ENCODE measurements at regions not wholly inside any gene's neighbourhood (a gene's known extent, or its start where the extent isn't known, plus 50 kb on each side); places are given as distances from the start of the nearest gene placed in this dataset.

GRCh38 chr22:49600891-49601431 lies 226.7 kb downstream of the BRD1 start:
- no peak for DNase-seq

GRCh38 chr22:49600468-49600867 lies 227.2 kb downstream of the BRD1 start:
- DNase-seq = no peak

GRCh38 chr22:49599691-49600455 lies 227.8 kb downstream of the BRD1 start:
- no peak for DNase-seq

DNA sequence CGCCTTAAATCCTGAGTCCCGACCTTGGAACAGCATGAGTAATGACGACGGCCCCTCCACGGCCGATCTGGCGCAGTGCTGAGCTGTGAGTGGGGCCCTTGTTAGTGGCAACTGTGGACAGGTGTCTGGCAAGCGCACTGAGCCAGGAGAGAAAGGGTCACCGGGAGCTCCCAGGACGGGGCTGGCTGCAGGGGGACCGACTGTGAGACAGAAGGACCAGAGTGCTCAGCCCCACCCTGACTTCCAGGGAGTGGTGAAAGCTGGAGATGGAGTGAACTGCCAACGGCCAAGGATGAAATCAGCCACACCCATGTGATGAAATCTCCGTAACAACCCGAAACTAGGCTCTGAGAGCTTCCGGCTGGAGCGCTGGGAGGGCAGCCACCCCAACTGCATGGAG lies 228.6 kb downstream of the BRD1 start:
- DNase-seq = no peak

- no peak for DNase-seq
Measured at GRCh38 chr22:49598338-49598737, 229.3 kb downstream of the BRD1 start.

DNA sequence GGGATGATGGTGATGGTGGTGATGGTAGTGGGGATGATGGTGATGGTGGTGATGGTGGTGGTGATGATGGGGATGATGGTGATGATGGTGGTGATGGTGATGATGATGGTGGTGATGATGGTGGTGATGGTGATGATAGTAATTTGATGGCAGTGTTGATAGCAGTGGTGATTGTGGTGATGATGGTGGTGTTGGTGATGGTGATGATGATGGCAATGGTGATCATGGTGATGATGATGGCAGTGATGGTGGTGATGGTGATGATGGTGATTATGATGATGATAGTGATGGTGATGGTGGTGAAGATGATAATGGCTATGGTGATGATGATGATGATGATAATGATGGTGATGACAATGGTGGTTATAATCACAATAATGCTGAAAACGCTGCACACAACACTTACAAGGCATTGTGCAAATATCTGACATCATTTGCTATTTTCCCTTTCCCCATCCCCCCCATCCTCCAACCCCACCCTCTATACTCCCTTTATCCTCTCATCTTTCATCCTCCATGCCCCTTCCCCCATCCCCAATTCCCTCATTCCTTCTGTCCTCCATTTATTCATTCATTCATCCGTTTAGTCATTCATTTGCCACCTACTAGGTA lies 230.1 kb downstream of the BRD1 start:
- DNase-seq = no peak

GRCh38 chr22:49595465-49596078 lies 232.1 kb downstream of the BRD1 start:
- no peak for DNase-seq

DNA sequence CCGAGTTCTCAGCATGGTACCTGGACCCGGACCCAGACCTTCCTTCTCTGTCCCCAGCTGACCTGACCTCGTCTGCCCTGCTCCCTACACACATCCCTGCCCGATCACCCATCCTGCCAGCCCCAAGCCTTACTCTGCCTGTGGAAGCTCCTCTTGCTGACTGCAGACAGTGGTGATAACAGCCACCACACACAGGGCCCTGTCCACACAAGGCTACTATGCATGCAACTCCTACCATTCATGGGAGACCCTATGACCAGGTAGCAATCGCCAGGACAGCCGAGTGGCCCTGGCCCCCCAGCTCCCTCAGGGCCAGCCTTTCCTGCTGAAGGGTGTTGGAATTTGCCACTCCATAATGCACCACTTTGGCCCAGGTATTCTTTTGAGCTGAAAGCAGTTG lies 233.6 kb downstream of the BRD1 start:
- DNase-seq = no peak

DNA sequence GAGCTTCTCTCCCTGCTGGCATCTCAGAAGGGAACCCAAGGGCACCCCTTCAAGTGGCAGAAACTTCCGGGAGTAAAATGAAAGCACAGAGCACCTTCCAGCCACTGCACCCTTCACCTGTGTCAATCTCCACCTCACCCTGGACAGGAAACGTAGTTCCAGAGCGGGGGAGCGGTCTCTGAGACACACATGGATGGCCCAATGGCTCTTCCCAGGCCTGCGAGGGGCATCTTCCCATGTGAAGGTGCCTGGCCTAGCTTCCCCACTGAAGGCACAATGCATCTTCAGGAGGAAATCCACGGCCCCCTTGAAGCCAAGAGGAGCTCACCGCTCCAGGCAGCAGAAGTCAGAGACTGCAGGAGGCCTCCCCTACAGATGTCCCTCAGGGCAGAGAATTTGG lies 234.2 kb downstream of the BRD1 start:
- DNase-seq = no peak

DNA sequence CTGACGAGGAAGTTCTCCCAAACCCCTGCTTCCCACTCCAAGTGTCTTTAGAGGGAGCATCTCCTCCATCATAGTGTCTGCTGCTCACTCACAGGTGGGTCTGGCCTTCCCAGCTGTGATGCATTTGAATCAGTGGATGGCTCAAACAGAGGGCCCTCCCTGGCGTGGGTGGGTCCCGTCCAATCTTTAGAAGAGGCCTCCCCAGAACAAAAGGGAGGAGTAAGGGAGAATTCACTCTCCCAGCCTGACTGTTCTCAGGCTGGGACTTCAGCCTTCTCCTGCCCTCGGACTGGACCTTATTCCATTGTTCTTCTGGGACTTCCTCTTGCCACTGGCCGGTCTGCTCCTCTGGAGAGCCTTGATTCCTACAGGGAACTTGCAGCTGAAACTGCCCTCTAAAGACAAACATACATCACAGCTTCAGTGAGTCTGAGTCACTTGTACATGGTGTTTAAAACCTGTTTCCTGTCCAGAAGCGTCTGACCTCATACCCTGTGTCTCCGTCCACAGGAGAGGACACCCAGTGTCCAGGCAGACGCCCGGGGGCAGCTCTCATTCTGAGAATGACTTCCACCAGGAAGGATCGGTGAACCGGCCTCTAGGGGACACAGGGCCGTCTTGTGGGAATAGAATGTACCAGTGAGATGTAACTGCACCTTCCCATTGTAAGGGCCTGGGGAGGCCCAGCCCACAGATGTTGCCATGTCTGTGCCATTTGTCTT lies 234.7 kb downstream of the BRD1 start:
- no peak for DNase-seq

GRCh38 chr22:49590851-49591445 lies 236.7 kb downstream of the BRD1 start:
- DNase-seq = no peak

GRCh38 chr22:49590381-49590780 lies 237.3 kb downstream of the BRD1 start:
- DNase-seq = no peak

- no peak for DNase-seq
Measured at GRCh38 chr22:49589811-49590210, 237.9 kb downstream of the BRD1 start.

DNA sequence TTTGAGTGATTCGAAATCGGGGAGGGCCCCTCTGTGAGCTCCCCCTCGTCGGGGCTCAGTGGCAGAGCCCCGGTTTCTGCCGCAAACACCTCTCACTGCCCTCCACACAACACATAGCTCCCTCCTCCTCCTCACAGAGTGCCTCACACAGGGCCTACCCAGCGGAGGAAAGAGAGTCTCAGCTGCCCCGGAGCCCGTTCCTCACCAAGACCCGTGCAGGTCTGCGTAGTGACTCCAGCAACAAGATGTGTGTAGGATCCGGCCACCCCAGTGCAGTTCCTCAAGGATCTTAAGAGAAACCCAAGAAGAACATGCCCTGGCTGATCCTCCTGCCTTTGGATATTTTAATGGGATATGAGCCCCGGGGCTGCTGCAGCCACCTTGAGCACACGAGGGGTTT lies 238.4 kb downstream of the BRD1 start:
- no peak for DNase-seq

DNA sequence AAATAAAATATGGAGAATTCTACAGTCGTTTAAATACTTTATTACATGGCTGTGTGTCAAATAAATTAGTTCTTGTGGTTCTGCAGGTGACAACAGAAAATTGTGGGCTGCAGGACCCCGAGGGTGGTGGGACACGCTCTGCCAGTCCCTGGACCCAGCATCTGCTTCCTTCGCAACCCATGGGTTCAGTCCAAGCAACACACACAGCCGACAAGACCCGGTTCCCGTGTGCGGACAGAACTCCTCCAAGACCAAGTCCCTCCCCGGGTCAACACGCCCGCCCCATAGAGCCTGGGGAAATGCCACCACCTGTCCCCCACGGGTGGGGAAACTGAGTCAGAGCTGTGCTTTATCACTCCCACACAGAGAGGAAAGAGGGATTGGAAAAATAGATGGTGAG lies 238.9 kb downstream of the BRD1 start:
- DNase-seq = no peak

- DNase-seq = no peak
Measured at GRCh38 chr22:49587987-49588386, 239.7 kb downstream of the BRD1 start.

- DNase-seq = no peak
Measured at GRCh38 chr22:49587421-49587820, 240.3 kb downstream of the BRD1 start.

- no peak for DNase-seq
Measured at GRCh38 chr22:49586873-49587272, 240.8 kb downstream of the BRD1 start.

GRCh38 chr22:49586244-49586748 lies 241.4 kb downstream of the BRD1 start:
- no peak for DNase-seq

DNA sequence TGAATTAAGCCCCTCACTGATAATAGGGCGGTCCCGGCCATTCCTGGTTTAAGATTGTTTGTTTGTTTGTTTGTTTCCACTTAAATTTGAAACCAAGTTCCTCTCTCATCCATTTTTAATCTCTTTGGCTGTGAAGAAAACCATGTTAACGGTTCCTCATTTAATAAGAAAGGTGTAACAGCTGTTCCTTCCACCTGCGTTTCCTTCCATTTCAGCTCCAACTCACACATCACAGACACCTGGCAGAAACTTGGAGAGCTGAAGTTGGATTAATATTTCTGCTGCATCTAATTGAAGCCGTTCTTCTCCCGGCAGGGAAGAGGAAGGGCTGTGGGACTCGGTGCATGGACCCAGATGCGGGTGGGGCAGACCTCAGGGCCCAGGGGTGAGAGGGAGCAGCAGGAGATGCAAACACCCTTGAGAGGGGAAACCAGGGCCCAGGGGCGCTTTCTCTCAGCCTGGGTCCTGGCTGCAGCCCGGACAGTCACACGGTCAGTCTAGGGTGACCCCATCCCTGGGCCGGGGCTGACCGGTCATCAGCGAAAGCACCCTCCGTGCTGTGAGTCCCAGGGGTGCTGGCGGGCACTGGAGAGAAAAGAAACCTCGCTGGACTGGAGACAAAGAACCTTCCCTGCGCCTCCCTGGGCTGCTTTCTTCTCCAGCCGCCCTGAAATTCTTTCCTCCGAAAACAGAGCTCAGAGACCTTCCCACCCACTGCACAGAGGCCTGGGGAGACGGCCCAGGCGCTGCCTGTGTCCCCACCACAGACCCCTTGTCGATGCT lies 242.0 kb downstream of the BRD1 start:
- DNase-seq = no peak

GRCh38 chr22:49583886-49584505 lies 243.7 kb downstream of the BRD1 start:
- no peak for DNase-seq

All from NCI-H1417 treated with DMSO at 0.1 percent for 48 hours (cell line).